SK-N-DZ (cell line): ENCODE measurements at regions not wholly inside any gene's neighbourhood (a gene's known extent, or its start where the extent isn't known, plus 50 kb on each side); places are given as distances from the start of the nearest gene placed in this dataset.
"Not testable (repeated sequence)": the region's sequence is repeated elsewhere in the genome, so short reads cannot be mapped to it uniquely, and the experiment has no call there.

Experiments
- DNase-seq: peaks from one replicate; pipeline ENCODE4 v3.0.0-alpha.2; 2015; ENCODE audit warnings: low spot score

- no peak for DNase-seq
Observed at GRCh38 chr9:13446286-13446937, 166.9 kb upstream of the MPDZ start.

- no peak for DNase-seq
Observed at GRCh38 chr9:13445103-13445500, 165.6 kb upstream of the MPDZ start.

GRCh38 chr9:13444245-13445102, 165.0 kb upstream of the MPDZ start:
- no peak for DNase-seq

GRCh38 chr9:13443346-13444244, 164.1 kb upstream of the MPDZ start:
- DNase-seq, result no peak

- DNase-seq, result no peak
Observed at GRCh38 chr9:13439685-13440476, 160.4 kb upstream of the MPDZ start.

- DNase-seq, result no peak
Observed at GRCh38 chr9:13437866-13438265, 158.4 kb upstream of the MPDZ start.

GRCh38 chr9:13436591-13436990, 157.1 kb upstream of the MPDZ start:
- DNase-seq, result no peak

GRCh38 chr9:13433453-13433852, 154.0 kb upstream of the MPDZ start:
- DNase-seq, result not testable (repeated sequence)

- DNase-seq, result no peak
Observed at GRCh38 chr9:13432904-13433303, 153.4 kb upstream of the MPDZ start.

GRCh38 chr9:13431692-13432091, 152.2 kb upstream of the MPDZ start:
- no peak for DNase-seq

- DNase-seq, result no peak
Observed at GRCh38 chr9:13431222-13431536, 151.7 kb upstream of the MPDZ start.

GRCh38 chr9:13430368-13431221, 151.1 kb upstream of the MPDZ start:
- no peak for DNase-seq

GRCh38 chr9:13429301-13430190, 150.1 kb upstream of the MPDZ start:
- DNase-seq, result no peak

GRCh38 chr9:13428766-13429165, 149.3 kb upstream of the MPDZ start:
- DNase-seq, result no peak

- peak; percentile 20 for DNase-seq
Observed at GRCh38 chr9:13427587-13427986, 148.1 kb upstream of the MPDZ start.

GRCh38 chr9:13426606-13427005, 147.1 kb upstream of the MPDZ start:
- no peak for DNase-seq

GRCh38 chr9:13424872-13425271, 145.4 kb upstream of the MPDZ start:
- DNase-seq, result no peak

GRCh38 chr9:13424204-13424603, 144.7 kb upstream of the MPDZ start:
- DNase-seq, result no peak

- no peak for DNase-seq
Observed at GRCh38 chr9:13414349-13414748, 134.9 kb upstream of the MPDZ start.
